HG03460 (cell line): ENCODE measurements at regions not wholly inside any gene's neighbourhood (a gene's known extent, or its start where the extent isn't known, plus 50 kb on each side); places are given as distances from the start of the nearest gene placed in this dataset.
"Not testable (repeated sequence)": the region's sequence is repeated elsewhere in the genome, so short reads cannot be mapped to it uniquely, and the experiment has no call there.

ENCODE experiments used
- ATAC-seq: cut with Tn5 transposase; IDR thresholded peaks from one replicate; pipeline ENCODE4 v1.9.1; 2021; ENCODE audit not compliant: unreplicated experiment

DNA sequence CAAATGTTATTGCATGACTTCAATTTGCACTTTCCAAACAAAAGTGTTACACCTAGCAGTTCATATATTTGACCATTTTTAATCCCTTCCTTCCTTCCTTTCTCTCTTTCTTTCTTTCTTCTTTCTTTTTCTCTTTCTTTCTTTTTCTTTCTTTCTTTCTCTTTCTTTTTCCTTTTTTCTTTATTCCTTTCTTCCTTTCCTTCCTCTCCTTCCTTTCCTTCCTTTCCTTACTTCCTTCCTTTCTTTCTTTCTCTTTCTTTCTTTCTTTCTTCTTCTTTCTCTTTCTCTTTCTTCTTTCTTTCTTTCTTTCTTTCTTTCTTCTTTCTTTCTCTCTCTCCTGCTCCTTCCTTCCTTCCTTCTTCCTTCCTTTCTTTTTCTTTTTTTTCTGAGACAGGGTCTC lies 146.7 kb upstream of the ALKAL2 start:
- no peak for ATAC-seq

DNA sequence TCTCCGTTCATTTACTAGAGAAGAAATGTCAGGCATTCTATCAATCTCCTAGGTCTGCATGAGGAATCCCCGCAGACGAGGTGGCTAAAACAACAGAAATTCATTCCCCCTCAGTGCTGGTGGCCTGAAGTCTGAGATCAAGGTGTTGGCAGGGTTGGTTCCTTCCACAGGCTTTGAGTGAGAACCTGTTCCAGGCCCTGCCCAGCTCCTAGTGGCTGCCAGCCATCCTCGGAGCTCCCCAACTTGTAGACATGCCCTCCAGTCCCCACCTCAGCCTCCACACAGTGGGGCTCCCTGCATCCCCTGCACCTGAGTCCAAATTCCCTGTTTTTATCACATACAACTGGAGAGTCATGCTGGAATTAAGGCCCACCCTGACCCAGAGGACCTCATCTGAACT lies 145.3 kb upstream of the ALKAL2 start:
- no peak for ATAC-seq

DNA sequence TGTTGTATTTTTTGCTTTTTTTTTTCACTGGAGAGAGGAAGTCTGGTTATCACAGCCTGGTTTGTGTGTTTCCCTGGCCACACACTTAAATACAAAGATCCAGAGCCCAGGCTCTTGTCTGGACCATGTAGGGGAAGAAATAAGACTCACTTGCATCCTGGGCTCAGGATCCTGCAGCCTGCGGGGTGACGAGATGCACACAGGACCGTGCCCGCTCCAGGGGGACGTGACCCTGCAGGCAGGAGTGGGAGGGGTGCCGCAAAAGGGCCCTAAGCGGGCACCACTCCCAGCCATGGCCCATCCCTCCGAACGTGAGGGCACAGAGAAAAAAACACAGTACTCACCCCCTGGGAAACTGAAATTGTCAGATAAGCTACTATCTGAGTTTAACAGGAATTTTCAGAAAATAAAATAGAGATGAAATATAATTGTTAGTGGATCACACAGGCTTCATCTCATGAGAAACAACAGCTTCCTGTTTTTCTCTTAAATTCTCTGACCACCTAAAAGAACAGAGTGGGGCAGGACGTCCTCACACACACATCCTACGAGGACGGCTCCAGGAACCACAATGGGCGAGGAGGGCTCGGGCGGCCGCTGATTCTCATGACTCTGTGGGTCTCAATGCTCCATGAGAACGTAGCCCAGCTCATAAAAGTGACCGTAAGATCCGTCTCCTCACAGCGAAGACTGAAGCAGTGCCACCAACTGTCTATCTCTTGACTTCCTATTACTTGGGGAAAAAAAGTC lies 142.6 kb upstream of the ALKAL2 start:
- ATAC-seq: no peak

DNA sequence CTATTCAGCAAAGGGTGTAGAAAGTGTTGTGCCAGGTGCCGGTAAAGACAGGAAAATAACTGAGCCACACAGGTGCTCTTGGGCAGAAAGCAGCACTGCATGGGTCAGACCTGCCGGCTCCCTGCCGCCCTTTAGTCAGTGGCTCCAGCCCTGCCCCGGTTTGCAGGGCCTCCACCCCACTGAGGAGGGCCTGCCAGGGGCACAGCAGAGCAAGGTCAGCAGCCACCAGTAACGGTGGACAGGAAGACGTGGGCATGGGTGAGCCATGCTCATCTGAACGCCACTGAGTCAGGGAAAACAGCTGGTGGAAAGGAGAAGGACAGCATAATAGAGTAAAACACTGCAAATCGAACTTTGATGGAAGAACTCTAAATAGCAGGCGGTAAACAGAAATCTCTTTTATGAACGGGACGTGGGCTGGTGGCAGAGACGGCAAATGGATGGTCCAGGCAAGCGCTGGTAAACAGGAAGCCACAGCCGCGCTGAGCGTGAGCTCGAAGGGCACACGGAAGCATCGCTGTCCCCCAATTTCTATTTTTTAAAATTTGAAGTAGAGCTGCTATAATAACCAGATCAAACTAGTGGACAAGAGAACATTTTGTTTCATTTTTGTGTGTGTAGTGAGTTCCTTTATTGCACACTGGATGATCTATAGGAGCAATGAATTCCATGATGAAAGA lies 141.8 kb upstream of the ALKAL2 start:
- no peak for ATAC-seq

DNA sequence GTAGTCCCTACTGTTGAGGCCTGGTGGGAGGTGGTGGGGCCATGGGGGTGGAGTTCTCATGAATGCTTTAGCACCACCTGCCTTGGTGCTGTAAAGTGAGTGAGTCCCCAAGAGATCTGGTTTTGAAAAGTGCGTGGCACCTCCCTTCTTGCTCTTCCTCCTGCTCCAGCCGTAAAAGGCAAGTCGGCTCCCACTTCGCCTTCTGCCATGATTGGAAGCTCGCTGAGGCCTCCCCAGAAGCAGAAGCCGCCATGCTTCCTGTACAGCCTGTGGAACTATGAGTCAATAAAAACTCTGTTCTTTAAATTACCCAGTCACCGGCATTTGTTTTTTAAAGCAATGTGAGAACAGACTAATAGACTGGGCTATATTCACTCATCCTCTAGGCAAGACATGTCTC lies 141.3 kb upstream of the ALKAL2 start:
- no peak for ATAC-seq

DNA sequence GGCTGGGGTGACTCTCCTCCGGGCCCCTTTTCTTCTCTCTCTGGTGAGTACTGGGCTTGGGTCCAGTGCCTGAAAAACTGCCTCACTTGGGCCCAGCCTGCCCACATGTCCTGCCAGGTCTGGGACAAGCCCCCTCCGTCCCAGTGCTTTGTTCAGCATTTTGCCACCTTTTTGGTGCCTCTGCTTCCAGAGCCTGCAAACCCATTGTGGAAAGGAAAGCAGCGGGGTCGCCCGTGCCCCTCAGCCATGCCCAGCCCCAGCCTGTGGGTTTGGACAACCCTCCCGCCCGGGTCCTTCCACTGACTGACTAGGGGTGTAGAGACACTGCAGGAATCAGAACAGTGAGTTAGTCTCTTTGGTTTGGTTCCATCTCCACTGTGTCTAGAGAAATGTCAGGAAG lies 140.7 kb upstream of the ALKAL2 start:
- no peak for ATAC-seq

DNA sequence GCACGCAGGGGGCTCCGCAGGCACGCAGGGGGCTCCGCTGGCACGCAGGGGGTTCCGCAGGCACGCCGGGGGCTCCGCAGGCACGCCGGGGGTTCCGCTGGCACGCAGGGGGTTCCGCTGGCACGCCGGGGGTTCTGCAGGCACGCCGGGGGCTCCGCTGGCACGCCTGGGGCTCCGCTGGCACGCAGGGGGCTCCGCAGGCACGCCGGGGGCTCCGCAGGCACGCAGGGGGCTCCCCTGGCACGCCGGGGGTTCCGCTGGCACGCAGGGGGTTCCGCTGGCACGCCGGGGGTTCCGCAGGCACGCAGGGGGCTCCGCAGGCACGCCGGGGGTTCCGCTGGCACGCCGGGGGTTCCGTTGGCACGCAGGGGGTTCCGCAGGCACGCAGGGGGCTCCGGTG lies 138.8 kb upstream of the ALKAL2 start:
- not testable (repeated sequence) for ATAC-seq

DNA sequence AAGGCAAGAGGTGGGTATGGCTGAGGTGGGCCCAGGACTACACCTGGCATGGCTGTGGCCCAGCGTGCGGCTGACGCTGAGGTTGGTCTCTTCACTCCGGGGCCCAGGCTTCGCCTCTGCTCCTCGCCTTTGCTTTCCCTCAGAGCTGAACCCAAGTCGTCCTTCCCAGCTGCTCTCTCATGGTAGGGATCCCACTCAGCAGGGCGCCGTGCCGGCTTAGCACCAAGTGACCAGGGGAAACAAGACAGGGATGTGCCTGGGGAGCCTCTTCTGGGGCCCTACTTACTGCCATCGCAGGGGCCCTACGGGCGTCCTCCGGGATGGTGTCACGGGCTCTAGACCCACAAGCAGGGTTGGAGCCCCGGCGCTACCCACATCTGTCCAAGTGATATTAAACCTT lies 138.1 kb upstream of the ALKAL2 start:
- no peak for ATAC-seq

DNA sequence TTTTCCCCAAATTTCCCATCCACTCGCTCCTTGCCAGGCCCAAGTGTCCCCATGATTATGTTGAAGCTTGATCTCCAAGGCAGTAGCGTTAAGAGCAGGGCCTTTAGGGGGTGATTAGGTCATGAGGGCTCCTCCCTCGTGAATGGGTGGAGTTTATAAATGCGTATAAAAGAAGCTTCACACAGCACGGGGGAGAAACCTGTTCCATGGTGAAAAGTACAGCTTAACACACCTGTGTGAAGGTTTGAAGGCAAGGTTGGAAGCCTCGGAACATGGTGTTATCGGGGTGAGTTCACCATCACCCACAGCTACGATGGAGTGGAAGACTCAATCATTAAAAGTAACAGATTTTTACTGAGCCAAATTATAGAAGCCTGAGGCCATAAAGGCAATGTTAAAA lies 137.4 kb upstream of the ALKAL2 start:
- ATAC-seq: no peak

DNA sequence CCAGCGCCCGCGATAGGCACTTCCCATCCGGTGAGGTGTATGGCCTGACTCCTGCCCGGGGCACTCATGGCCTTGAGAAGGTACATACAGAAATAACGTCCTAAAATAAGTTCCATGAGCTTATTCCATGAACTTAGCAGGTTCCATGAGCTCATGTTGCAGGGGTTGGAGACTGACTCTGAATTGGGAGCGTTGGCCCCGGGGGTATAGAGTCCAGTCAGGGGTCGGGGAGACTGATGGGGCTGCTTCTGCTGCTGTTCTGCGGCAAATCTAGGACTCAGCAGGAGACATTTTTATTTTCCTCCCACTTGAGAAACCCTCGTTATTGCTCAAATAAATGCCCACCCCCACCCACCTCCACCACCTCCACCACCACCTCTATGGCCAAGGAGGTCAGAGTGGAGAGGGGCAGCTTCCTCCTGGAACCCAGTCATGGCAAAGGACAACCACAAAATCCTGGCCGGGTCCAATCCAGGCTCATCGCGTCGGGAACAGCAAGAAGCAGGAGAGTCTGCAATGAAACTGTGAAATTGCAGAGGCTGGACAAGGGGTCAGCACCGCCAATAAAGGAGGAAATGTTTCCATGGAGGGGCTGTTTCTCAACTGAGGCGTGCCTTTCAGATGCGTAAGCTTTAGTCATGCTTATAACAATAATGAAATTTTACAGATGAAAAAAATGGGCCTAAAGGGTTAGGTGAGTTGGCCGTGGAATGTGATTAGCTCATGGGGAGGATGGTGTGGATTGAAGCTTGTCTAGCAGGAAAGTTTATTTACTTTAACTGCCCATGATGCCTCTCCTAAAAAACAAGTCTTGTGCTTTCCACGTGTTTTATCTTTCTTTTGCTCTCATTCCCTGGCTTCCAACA lies 136.6 kb upstream of the ALKAL2 start:
- ATAC-seq: no peak

DNA sequence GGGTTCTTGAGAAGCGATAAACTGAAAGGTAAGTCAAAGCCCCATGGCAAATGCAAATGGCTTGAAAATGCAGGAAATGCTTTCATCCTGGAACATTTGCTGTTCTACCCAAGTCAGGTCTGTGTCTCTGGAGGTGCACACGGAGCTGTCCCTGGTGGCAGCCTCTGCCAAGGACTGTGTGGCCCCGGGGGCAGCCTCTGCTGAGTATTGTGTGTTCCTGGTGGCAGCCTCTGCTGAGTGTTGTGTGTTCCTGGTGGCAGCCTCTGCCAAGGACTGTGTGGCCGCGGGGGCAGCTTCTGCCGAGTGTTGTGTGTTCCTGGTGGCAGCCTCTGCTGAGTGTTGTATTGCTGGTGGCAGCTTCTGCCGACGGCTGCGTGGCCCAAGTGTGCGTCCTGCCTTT lies 135.6 kb upstream of the ALKAL2 start:
- ATAC-seq: no peak

DNA sequence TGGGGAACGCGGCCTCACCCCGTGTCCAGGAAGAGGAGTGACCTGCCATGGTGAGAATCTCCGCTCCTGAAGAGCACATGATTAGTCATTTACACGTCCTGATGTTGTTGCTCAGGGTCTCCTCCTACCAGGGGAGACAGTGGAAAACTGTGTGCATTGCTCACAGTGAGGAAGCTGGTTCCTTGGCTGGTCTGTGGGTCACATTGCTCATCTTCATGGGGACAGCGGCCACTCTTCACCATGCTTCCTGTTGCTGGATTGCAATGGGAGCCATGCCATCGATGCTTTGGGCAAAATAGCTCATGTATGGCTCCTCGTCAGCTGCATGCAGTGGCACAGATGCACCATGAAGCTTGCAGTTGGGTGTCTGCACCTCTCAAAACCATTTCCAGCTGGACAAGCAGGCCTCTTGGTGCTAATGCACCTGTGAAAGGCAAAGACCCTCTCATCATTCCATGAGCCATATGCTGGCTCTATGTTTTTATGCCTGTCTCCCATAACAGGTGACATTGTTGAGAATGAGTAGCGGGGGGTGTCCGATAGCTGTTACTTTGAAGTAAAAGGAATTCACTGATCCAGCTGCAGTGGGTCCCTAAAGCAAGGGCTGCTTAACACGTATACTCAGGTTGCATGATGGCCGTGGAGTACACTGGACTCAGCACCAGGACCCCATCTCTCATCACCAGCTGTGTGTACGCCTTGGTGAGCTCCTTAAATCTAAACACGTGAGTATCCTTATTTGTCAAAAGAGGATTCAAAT lies 135.0 kb upstream of the ALKAL2 start:
- no peak for ATAC-seq

DNA sequence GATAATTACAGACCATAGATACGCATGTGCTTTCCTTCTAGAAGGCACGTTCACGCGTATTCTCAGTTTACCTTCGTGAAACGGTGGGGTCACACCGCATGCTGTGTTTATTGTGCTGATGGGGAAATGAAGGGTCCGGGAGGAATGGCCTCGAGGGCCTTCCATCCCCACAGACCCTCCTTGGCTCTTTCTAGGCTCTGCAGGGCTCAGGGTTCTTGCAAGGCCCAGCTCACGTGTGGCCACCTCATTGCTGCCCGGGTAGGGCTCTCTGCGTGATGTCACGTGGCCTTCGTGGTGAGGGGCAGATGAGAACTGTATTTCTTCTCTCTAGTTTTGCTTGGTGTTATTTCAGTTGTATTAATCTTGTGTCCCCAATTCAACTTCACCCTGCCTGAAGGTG lies 133.5 kb upstream of the ALKAL2 start:
- ATAC-seq: no peak

DNA sequence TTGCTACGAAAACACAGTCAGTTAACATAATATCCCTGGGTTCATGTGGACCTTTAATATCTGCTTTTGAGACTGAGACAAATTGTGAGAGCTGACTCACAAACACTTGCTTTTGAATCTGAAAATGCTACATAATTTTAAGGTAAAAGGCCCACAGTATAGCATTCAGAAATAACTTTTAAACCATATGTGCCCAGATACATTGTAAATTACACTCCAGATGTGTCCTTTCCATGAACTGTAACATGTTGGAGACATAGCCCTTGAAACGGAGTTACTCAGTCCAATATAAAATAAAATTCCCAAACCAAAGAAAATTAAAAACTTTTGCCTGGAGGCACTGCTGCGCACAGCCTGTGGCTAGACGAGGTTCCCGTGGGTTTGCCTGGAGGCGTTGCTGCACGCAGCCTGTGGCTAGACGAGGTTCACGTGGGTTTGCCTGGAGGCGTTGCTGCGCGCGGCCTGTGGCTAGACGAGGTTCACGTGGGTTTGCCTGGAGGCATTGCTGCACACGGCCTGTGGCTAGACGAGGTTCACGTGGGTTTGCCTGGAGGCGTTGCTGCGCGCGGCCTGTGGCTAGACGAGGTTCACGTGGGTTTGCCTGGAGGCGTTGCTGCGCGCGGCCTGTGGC lies 131.9 kb upstream of the ALKAL2 start:
- ATAC-seq: no peak

DNA sequence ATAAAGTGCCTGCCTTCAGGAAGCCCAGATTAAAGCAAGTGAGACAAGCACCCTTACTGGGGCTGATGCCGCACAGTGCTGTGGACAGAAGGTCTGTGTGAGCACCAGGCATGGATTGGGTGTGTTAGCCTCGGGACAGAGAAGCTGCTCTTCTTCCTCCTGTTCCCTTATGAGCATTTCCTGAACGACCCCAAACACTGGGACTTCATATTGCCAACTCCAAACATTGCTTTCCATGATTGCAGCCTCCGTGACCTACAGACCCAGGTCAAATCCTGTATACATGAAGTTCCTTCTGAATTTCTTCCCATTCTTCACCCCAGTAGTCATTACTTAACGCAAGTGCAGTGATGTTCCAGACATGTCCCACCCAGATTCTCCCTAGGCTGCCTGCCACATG lies 129.8 kb upstream of the ALKAL2 start:
- ATAC-seq: no peak

DNA sequence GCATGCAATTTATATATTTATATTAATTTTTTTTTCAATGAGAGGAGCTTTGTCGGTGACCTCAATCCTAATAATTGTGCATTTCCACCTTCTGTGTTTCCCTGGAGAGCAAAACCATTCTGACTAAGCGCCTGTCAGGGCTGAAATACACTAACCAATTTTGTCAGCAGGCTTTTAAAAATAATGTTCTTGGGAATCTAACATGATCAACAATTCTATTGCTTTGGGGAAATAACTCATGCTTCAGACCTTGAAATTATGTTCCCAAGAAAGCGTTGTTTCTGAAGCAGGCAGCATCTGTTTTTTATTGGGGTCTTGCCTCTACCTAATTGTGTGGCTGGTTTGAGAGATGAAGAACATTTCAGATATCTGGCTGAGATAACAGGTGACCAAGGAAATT lies 129.1 kb upstream of the ALKAL2 start:
- no peak for ATAC-seq

DNA sequence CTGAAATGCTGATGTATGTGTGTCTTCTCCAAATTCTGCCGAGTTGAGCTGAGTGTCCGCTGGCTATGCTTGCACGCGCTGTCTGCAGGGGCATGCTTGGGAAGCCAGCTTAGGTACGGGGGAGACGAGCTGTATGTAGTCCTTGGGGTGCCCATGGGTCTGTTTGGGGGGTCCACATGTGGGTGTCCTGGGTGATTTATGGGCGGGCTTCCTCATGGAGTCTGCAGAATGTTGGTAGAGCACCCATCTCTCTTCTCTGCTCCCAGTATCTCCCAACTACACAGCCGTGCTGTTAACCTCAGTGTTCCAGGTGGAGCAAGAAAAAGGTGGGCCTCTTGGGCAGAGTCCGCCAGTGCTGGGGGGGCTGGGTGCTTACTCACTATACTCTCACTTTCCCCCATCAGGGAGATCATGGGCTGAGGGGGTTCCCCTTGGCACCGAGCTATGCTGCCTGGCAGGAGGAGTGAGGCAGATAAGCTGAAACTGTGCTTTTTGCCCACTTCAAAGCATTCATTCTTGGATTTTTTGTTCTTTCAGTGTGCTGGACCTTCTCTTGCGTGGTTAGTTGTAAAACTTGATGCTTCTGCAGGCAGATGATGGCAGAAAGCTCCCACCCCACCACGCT lies 128.2 kb upstream of the ALKAL2 start:
- ATAC-seq: no peak

DNA sequence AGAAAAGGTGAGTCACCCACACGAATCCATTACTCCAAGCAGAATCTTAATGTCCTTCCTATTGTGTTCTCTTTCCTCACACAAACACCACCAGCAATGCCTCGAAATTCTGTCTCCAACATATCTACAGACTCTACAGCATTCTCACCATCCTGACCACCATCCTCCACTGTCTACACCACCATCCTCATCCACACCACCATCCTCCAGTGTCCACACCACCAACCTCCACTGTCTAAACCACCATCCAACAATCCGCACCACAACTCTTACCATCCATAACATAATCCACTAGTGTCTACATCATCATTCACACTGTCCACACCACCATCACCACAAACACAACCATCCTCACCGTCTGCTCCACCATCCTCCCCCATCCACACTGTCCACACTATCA lies 121.6 kb upstream of the ALKAL2 start:
- ATAC-seq: no peak

DNA sequence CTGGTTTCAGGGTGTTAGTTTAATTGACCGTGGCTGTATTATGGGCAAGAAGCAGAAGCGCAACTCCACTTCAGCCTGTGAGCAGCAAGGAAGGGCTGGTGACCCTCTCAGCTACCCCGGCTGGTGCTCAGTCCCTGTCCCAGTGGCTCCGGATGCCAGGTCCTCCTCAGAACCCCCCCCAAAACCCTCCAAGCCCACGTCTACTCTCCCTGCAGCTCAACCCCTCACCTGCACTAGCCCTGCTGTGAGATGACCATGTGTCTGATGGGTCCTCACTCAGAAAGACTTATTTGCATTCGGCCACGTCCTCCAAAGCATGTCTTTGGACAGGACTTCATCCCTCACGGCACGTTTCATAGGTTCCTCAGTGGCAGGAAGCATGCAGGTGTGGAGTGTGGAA lies 119.7 kb upstream of the ALKAL2 start:
- ATAC-seq: no peak

DNA sequence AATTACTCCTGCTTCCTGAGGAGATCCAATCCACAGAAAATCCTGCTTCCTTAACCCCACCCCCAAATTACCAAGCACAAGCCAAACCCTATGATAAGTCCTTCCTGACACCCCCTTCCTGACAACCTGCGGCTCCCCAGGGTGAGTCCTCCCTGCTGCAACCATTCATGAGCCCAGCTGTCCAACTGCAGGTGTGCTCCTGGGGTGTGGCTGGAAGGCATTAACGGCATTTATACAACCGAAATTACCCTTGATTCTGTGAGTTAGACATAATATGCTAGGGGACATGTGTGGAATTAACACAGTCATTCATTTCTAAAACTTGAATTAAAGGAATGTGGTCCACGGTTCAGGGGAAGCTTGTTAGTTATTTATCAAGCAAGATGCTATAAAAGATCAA lies 119.0 kb upstream of the ALKAL2 start:
- no peak for ATAC-seq
